ENCODE measurements at regions not wholly inside any gene's neighbourhood (a gene's known extent, or its start where the extent isn't known, plus 50 kb on each side); places are given as distances from the start of the nearest gene placed in this dataset.
A peak's percentile ranks its signal among the peaks of the same experiment; 100 is the strongest.
"Not testable (repeated sequence)": the region's sequence is repeated elsewhere in the genome, so short reads cannot be mapped to it uniquely, and the experiment has no call there.

GRCh38 chr7:73244782-73245311 lies 63.8 kb downstream of the NSUN5 start:
- POLR2A ChIA-PET, CTCF ChIA-PET: not testable (repeated sequence)

DNA sequence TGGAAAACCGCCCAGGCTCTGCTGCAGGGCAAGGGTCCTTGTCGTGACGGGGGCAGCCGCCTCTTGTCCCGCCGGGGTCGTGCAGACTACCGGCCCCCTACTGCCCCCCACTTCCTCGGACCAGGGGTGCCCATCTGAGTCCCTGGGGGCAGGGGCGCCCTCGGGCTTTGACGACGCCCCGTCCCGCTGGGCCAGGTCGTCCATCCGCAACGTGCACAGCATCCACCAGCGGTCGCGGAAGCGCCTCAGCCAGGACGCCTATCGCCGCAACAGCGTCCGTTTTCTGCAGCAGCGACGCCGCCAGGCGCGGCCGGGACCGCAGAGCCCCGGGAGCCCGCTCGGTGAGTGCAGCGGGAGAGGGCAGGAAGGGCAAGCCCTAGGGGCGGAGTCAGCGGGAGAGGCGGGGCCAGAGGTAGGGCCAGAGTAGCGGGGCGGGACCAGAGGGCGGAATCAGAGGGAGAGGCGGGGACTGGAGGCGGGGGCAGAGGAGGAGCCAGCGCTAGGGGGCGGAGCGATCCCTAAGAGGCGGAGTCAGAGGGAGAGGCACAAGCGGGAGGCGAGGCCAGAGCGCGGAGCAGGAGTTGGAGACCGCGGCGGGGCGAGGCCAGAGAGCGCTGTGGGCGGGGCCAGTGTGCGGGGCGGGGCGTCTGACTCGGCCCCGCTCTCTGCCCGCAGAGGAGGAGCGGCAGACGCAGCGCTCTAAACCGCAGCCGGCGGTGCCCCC lies 73.5 kb downstream of the NSUN5 start:
- POLR2A ChIA-PET; H3K27me3 ChIP-seq (ENCODE audit: control insufficient read depth, insufficient read depth, low read length); CTCF ChIA-PET; H3K9me3 ChIP-seq (ENCODE audit: control insufficient read depth, insufficient read depth, low read length); H3K27ac ChIP-seq (ENCODE audit: low read depth, low read length); DNase-seq (ENCODE audit: low read depth, low spot score): not testable (repeated sequence)
- peak overlapping the region; percentile 53 for H3K4me3 ChIP-seq (ENCODE audit: low read depth, low read length)

More at GRCh38 chr7:73244782-73245311, 63.8 kb downstream of the NSUN5 start:
- not testable (repeated sequence) for H3K9me3 ChIP-seq (ENCODE audit: control insufficient read depth, insufficient read depth, low read length); H3K27me3 ChIP-seq (ENCODE audit: control insufficient read depth, insufficient read depth, low read length); H3K4me3 ChIP-seq (ENCODE audit: low read depth, low read length); DNase-seq (ENCODE audit: low read depth, low spot score); H3K27ac ChIP-seq (ENCODE audit: low read depth, low read length)

GRCh38 chr7:73225745-73226144 lies 82.9 kb downstream of the NSUN5 start:
- DNase-seq (ENCODE audit: low read depth, low spot score); CTCF ChIA-PET; POLR2A ChIA-PET; H3K27me3 ChIP-seq (ENCODE audit: control insufficient read depth, insufficient read depth, low read length); H3K9me3 ChIP-seq (ENCODE audit: control insufficient read depth, insufficient read depth, low read length); H3K4me3 ChIP-seq (ENCODE audit: low read depth, low read length); H3K27ac ChIP-seq (ENCODE audit: low read depth, low read length): not testable (repeated sequence)

- CTCF ChIA-PET; H3K4me3 ChIP-seq (ENCODE audit: low read depth, low read length); H3K9me3 ChIP-seq (ENCODE audit: control insufficient read depth, insufficient read depth, low read length); H3K27ac ChIP-seq (ENCODE audit: low read depth, low read length); H3K27me3 ChIP-seq (ENCODE audit: control insufficient read depth, insufficient read depth, low read length); DNase-seq (ENCODE audit: low read depth, low spot score); POLR2A ChIA-PET: not testable (repeated sequence)
Observed at GRCh38 chr7:73221724-73222123, 86.9 kb downstream of the NSUN5 start.

DNA sequence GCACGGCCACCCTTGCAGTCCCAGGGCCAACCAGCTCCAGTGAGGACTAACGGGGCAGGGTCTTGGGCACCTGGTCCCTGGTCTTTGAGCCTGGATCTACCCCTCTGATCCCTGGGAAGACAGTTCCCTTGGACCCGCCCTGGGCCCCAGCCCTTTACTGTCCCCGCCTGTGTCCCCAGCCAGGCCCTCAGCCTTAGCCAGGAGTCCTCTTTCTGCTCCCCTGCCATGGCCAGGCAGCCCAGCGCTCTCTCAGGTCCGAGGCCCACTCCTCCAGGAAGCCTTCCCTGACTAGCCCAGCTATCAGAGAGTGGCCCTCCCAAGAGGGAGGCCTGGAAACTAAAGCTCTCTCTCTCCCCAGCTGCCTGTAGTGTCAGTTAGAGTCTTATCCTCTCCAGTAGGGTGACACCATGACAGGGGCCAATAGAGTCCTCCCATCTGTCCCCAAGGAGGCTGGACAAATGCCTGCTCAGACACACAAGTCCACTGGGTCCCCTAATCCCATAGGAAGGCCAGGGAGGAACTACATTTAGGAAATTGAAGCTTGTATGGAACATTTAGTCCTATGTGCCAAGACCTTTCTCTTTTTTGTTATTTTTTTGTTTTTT lies 87.8 kb downstream of the NSUN5 start:
- H3K9me3 ChIP-seq (ENCODE audit: control insufficient read depth, insufficient read depth, low read length); H3K27ac ChIP-seq (ENCODE audit: low read depth, low read length); CTCF ChIA-PET; H3K27me3 ChIP-seq (ENCODE audit: control insufficient read depth, insufficient read depth, low read length); H3K4me3 ChIP-seq (ENCODE audit: low read depth, low read length); DNase-seq (ENCODE audit: low read depth, low spot score); POLR2A ChIA-PET: not testable (repeated sequence)

DNA sequence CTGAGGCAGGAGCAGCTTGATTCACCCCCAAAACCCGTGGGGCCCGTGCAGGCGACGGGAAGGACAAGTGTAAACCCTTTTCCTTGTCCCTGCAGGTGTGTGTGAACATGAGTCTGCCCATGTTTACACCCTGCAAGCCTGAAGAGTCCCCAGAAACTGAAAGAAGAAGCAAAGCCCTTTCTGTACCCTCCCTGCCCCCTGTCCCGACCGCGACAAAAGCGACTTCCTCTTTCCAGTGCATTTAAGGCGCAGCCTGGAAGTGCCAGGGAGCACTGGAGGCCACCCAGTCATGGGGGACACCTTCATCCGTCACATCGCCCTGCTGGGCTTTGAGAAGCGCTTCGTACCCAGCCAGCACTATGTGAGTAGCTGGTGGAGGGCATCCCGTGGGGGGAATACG lies 88.3 kb downstream of the NSUN5 start:
- H3K27me3 ChIP-seq (ENCODE audit: control insufficient read depth, insufficient read depth, low read length); CTCF ChIA-PET; H3K4me3 ChIP-seq (ENCODE audit: low read depth, low read length); POLR2A ChIA-PET; H3K9me3 ChIP-seq (ENCODE audit: control insufficient read depth, insufficient read depth, low read length); DNase-seq (ENCODE audit: low read depth, low spot score); H3K27ac ChIP-seq (ENCODE audit: low read depth, low read length): not testable (repeated sequence)

DNA sequence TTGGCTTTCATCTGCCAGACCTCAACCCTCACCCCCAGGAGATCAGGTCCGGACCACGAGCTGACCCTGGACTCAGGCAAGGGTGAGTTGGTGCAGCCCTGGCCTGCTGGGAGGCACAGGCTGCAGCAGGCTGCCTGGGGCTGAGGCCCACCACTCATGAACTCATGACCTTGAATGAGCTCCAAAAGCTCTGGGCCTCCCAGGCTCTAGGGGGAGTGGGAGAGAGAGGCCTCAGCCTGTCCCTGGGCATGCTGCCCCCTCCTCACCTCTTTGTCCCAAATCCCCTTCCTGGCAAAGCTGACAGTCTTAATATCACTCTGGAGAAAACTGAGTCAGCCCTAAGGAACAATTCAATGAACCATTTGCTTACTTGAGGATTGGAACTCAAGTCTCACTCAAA lies 89.8 kb downstream of the NSUN5 start:
- H3K27me3 ChIP-seq (ENCODE audit: control insufficient read depth, insufficient read depth, low read length); CTCF ChIA-PET; H3K27ac ChIP-seq (ENCODE audit: low read depth, low read length); H3K4me3 ChIP-seq (ENCODE audit: low read depth, low read length); POLR2A ChIA-PET; DNase-seq (ENCODE audit: low read depth, low spot score); H3K9me3 ChIP-seq (ENCODE audit: control insufficient read depth, insufficient read depth, low read length): not testable (repeated sequence)

DNA sequence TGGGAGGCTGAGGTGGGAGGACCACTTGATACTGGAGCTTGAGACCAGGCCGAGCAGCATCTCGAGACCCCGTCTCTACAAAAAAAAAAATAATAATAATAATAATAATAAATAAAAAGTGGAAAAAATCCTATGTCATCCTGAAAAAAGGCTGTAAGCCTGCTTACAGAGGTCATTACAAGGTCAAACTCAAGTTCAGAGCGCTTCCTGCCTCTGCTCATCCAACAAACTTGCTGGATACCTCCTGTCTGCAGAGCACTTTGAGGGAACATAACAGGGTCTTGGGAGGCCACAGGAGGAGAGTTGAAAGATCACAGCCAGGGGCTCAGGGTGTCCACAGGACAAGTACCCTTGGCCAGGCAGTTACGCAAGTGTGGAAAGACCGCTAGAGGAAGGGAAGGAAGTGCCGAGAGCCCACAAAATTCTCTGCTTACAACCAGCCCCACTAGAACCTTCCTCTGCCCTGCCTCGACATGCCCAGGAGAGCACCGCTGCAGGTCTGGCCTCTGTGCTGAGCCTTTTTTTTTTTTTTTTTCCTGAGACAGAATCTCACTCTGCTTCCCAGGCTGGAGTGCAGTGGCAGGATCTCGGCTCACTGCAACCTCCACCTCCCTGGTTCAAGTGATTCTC lies 92.5 kb downstream of the NSUN5 start:
- H3K4me3 ChIP-seq (ENCODE audit: low read depth, low read length); POLR2A ChIA-PET; H3K9me3 ChIP-seq (ENCODE audit: control insufficient read depth, insufficient read depth, low read length); H3K27me3 ChIP-seq (ENCODE audit: control insufficient read depth, insufficient read depth, low read length); CTCF ChIA-PET; H3K27ac ChIP-seq (ENCODE audit: low read depth, low read length); DNase-seq (ENCODE audit: low read depth, low spot score): not testable (repeated sequence)

DNA sequence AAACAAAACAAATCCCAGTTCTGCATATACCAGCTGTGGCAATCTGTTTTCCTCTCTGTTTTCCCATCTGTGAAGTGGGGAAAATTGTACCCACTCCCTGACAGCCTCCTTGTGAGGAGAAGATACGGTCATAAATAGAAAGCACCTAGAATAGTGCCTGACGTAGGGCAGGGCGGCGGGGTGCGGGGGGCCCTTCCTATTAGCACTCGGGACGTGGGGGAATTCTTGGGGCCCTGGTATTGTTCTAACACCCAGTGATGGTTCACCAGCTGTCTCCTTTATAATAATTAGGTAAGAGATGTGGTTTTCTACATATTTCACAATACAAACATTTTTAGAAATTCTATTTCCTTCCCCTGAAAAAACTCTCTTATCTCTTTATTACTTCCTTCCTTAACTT lies 93.4 kb downstream of the NSUN5 start:
- DNase-seq (ENCODE audit: low read depth, low spot score); POLR2A ChIA-PET; H3K27ac ChIP-seq (ENCODE audit: low read depth, low read length); H3K27me3 ChIP-seq (ENCODE audit: control insufficient read depth, insufficient read depth, low read length); CTCF ChIA-PET; H3K9me3 ChIP-seq (ENCODE audit: control insufficient read depth, insufficient read depth, low read length); H3K4me3 ChIP-seq (ENCODE audit: low read depth, low read length): not testable (repeated sequence)

DNA sequence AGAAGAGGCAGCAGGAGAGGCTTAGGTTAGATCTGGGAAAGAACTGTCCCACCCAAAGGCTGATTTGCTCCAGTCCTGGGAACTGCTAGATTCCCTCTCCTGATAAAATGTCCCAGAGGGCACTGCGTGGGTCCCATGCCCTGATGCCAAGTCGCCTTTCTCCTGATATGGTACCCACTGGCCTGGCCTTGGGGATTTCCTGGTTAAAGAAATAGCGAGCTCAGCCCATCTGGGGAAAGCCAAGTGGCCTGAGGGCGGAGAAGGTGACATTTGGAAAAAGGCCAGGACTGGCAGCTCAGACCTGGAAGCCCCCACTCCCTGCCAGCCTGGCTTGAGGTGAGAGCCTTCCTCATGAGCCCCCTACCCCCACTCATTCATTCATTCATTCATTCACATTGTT lies 94.2 kb downstream of the NSUN5 start:
- POLR2A ChIA-PET; H3K27me3 ChIP-seq (ENCODE audit: control insufficient read depth, insufficient read depth, low read length); H3K9me3 ChIP-seq (ENCODE audit: control insufficient read depth, insufficient read depth, low read length); H3K4me3 ChIP-seq (ENCODE audit: low read depth, low read length); H3K27ac ChIP-seq (ENCODE audit: low read depth, low read length); CTCF ChIA-PET; DNase-seq (ENCODE audit: low read depth, low spot score): not testable (repeated sequence)

- DNase-seq (ENCODE audit: low read depth, low spot score); H3K27ac ChIP-seq (ENCODE audit: low read depth, low read length); POLR2A ChIA-PET; H3K9me3 ChIP-seq (ENCODE audit: control insufficient read depth, insufficient read depth, low read length); CTCF ChIA-PET; H3K27me3 ChIP-seq (ENCODE audit: control insufficient read depth, insufficient read depth, low read length); H3K4me3 ChIP-seq (ENCODE audit: low read depth, low read length): not testable (repeated sequence)
Observed at GRCh38 chr7:73213076-73213475, 95.5 kb downstream of the NSUN5 start.

DNA sequence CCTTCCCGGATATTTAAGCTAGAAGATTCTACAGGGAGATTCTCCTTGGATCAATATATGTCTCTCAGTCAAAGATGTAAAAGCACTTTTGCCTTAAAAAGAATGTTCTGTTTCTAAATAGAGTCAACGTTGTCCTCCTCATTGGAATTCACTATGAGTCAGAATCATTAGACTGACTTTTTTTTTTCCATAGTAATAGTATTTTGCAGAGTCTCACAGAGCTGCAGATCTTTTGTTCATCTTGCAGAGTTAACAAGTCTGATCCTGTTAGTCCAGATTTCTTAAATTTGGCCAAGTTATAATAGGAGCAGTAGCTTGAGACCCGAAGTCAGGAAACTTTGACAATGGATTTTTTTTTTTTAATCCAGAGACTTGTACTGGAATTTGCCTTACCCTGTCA lies 103.0 kb downstream of the NSUN5 start:
- H3K27ac ChIP-seq (ENCODE audit: low read depth, low read length); H3K27me3 ChIP-seq (ENCODE audit: control insufficient read depth, insufficient read depth, low read length); CTCF ChIA-PET; POLR2A ChIA-PET; DNase-seq (ENCODE audit: low read depth, low spot score); H3K9me3 ChIP-seq (ENCODE audit: control insufficient read depth, insufficient read depth, low read length); H3K4me3 ChIP-seq (ENCODE audit: low read depth, low read length): not testable (repeated sequence)
